RWPE1 (cell line): ENCODE measurements at regions not wholly inside any gene's neighbourhood (a gene's known extent, or its start where the extent isn't known, plus 50 kb on each side); places are given as distances from the start of the nearest gene placed in this dataset.

Experiments
- CTCF ChIA-PET: fragments of 350-600 bp; sonication (Branson Sonifier 250); formaldehyde crosslinking; extraction: SDS; loops from one replicate; lab custom pipeline; 2021; lab: Yijun Ruan, JAX
- POLR2A ChIA-PET: fragments of 400-600 bp; formaldehyde crosslinking; extraction: SDS; loops from one replicate; lab custom pipeline; 2020; ENCODE audit warnings: antibody characterized with exemption; ENCODE audit not compliant: low non-redundant PET; lab: Yijun Ruan, JAX
- DNase-seq: peaks from one replicate; pipeline ENCODE4 v3.0.0; 2012; ENCODE audit warnings: low spot score
- H3K27ac ChIP-seq: fragments of 450-650 bp; 2 replicates; pipeline ENCODE4 v1.5.1; 2017
- CTCF ChIP-seq: fragments of 450-650 bp; conservative IDR thresholded peaks from 2 replicates; pipeline ENCODE4 v1.5.1; 2017; ENCODE audit warnings: low read depth, mild to moderate bottlenecking

GRCh38 chr12:67152451-67152850, 116.7 kb upstream of the CAND1 start:
- CTCF ChIA-PET, result interaction anchor here (0.5 kb wide), 1 partner anchor 720 kb away, joined by 4 read pairs; no protein-coding TSS in a partner anchor
- POLR2A ChIA-PET, result no interaction called here

GRCh38 chr12:67154901-67155300, 114.3 kb upstream of the CAND1 start:
- DNase-seq, result no peak
- POLR2A ChIA-PET, result no interaction called here
- no peak for TF ChIP-seq CTCF
- CTCF ChIA-PET, result no interaction called here
- no peak overlapping the region for H3K27ac ChIP-seq

More at GRCh38 chr12:67152451-67152850, 116.7 kb upstream of the CAND1 start:
- H3K27ac ChIP-seq, result no peak overlapping the region
- DNase-seq, result no peak
- TF ChIP-seq CTCF, result no peak

GRCh38 chr12:67155863-67156262, 113.3 kb upstream of the CAND1 start:
- CTCF ChIA-PET, result interaction anchor here (0.6 to 0.7 kb wide), 2 partner anchors 194 to 227 kb away, joined by 3 to 5 read pairs; no protein-coding TSS in a partner anchor
- DNase-seq, result peak; percentile 7
- POLR2A ChIA-PET, result no interaction called here

GRCh38 chr12:67161322-67161918, 107.7 kb upstream of the CAND1 start:
- no peak for DNase-seq
- POLR2A ChIA-PET, result no interaction called here
- no peak overlapping the region for H3K27ac ChIP-seq
- CTCF ChIA-PET, result interaction anchor here (0.6 kb wide), 2 partner anchors 162 to 206 kb away, joined by 3 to 4 read pairs; no protein-coding TSS in a partner anchor
- TF ChIP-seq CTCF, result peak; percentile 16

More at GRCh38 chr12:67155863-67156262, 113.3 kb upstream of the CAND1 start:
- H3K27ac ChIP-seq, result no peak overlapping the region
- no peak for TF ChIP-seq CTCF

- H3K27ac ChIP-seq, result no peak overlapping the region
- POLR2A ChIA-PET, result no interaction called here
- TF ChIP-seq CTCF, result no peak
- CTCF ChIA-PET, result no interaction called here
- no peak for DNase-seq
Measured at GRCh38 chr12:67173258-67173657, 95.9 kb upstream of the CAND1 start.

GRCh38 chr12:67182551-67182950, 86.6 kb upstream of the CAND1 start:
- no peak for DNase-seq
- TF ChIP-seq CTCF, result no peak
- CTCF ChIA-PET, result no interaction called here
- POLR2A ChIA-PET, result no interaction called here
- no peak overlapping the region for H3K27ac ChIP-seq
